Esophagus squamous epithelium (tissue), 4 donors: ENCODE measurements at regions not wholly inside any gene's neighbourhood (a gene's known extent, or its start where the extent isn't known, plus 50 kb on each side); places are given as distances from the start of the nearest gene placed in this dataset.

Experiments used
- CTCF ChIP-seq, 6 experiments: fragments of 450-650 bp in 4 of 6; fragments of 200-600 bp in 2 of 6; sonication (generic) in 2 of 6; IDR thresholded peaks; one replicate each; pipeline ENCODE4 v1.5.1; 2016 to 2019; ENCODE audit warnings: antibody characterized with exemption in 6 of 6, mild to moderate bottlenecking in 4 of 6, moderate library complexity in 4 of 6
- POLR2A ChIP-seq, 4 donors: fragments of 450-650 bp; IDR thresholded peaks; one replicate each; pipeline ENCODE4 v1.6.1; 2017; ENCODE audit warnings: antibody characterized with exemption in 4 of 4, mild to moderate bottlenecking in 4 of 4, moderate library complexity in 3 of 4

GRCh38 chr2:181374781-181375675 is 82.2 kb upstream of the ITGA4 start:
- TF ChIP-seq CTCF (IDR thresholded peaks at IDR 0.05): no peak
- no peak for TF ChIP-seq POLR2A (IDR thresholded peaks at IDR 0.05)
